Vagina (tissue), 2 donors: ENCODE measurements at regions not wholly inside any gene's neighbourhood (a gene's known extent, or its start where the extent isn't known, plus 50 kb on each side); places are given as distances from the start of the nearest gene placed in this dataset.

Experiments
- DNase-seq, 2 donors: peaks; one replicate each; pipeline ENCODE4 v3.0.0-alpha.2; 2017; ENCODE audit errors: extremely low spot score in 2 of 2
- H3K27ac ChIP-seq: fragments of 200-600 bp; sonication (generic); one replicate; pipeline ENCODE4 v1.5.1; 2019
- H3K27me3 ChIP-seq: fragments of 200-600 bp; sonication (generic); one replicate; pipeline ENCODE4 v1.5.1; 2019
- H3K36me3 ChIP-seq, 2 donors: fragments of 200-600 bp; sonication (generic); one replicate each; pipeline ENCODE4 v1.5.1; 2017 to 2019
- H3K4me1 ChIP-seq: fragments of 200-600 bp; sonication (generic); one replicate; pipeline ENCODE4 v1.5.1; 2019
- H3K4me3 ChIP-seq, 2 donors: fragments of 200-600 bp; sonication (generic); 1 replicate in 1 of 2; 2 replicates in 1 of 2; pipeline ENCODE4 v1.5.1; 2016 to 2019
- H3K9me3 ChIP-seq: fragments of 200-600 bp; sonication (generic); one replicate; pipeline ENCODE4 v1.5.1; 2019
- POLR2A ChIP-seq, 2 donors: fragments of 450-650 bp; IDR thresholded peaks; one replicate each; pipeline ENCODE4 v1.6.1; 2017; ENCODE audit warnings: antibody characterized with exemption in 2 of 2, mild to moderate bottlenecking in 2 of 2, moderate library complexity in 2 of 2
- POLR2AphosphoS5 ChIP-seq, 2 donors: sonication (generic); formaldehyde crosslinking; IDR thresholded peaks; one replicate each; pipeline ENCODE4 v1.9.0; 2017; ENCODE audit warnings: antibody characterized with exemption in 2 of 2, mild to moderate bottlenecking in 2 of 2, low read depth in 1 of 2; ENCODE audit not compliant: insufficient read depth in 1 of 2
- intact Hi-C: fragments of 100-400 bp; cut with DNase I; formaldehyde crosslinking; loops from one replicate; pipeline ENCODE4 v1.15.1; 2023
- TF ChIP-seq, protein P1 (sequence below), 3 experiments: fragments of 450-650 bp in 2 of 3; fragments of 200-600 bp in 1 of 3; sonication (generic) in 1 of 3; IDR thresholded peaks; one replicate each; pipeline ENCODE4 v1.5.1; 2017 to 2019; ENCODE audit warnings: antibody characterized with exemption in 3 of 3, mild to moderate bottlenecking in 2 of 3, moderate library complexity in 2 of 3

DNA sequence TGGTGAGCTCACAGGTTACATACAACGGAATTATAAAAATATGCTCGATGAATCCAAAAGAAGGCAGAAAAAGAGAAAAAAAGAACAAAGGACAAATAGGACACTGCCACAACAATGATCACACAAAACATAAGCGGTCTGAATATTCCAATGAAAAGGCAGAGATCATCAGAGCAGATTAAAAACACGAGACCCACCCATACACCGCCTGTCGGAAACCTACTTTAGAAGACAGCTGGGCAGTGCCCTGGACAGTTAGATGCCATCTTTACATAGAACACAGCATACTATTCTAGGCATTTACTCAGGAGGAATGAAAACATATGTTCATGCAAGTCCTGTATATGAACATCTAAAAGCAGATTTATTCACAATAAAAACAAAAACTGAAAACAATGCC, 204.1 kb downstream of the TTLL2 start:
- intact Hi-C loops = no loop called here
- H3K9me3 ChIP-seq = no peaks in the 10 kb centered on the region
- no peak for TF ChIP-seq POLR2AphosphoS5 (IDR thresholded peaks at IDR 0.05; ENCODE audit: insufficient read depth in 1 of 2, low read depth in 1 of 2)
- TF ChIP-seq, protein P1, sequence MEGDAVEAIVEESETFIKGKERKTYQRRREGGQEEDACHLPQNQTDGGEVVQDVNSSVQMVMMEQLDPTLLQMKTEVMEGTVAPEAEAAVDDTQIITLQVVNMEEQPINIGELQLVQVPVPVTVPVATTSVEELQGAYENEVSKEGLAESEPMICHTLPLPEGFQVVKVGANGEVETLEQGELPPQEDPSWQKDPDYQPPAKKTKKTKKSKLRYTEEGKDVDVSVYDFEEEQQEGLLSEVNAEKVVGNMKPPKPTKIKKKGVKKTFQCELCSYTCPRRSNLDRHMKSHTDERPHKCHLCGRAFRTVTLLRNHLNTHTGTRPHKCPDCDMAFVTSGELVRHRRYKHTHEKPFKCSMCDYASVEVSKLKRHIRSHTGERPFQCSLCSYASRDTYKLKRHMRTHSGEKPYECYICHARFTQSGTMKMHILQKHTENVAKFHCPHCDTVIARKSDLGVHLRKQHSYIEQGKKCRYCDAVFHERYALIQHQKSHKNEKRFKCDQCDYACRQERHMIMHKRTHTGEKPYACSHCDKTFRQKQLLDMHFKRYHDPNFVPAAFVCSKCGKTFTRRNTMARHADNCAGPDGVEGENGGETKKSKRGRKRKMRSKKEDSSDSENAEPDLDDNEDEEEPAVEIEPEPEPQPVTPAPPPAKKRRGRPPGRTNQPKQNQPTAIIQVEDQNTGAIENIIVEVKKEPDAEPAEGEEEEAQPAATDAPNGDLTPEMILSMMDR (IDR thresholded peaks at IDR 0.05) = no peak
- TF ChIP-seq POLR2A (IDR thresholded peaks at IDR 0.05) = no peak
- no peaks in the 10 kb centered on the region for H3K4me1 ChIP-seq
- no peak overlapping the region for H3K4me3 ChIP-seq
- no peak for DNase-seq
- H3K36me3 ChIP-seq = no peaks in the 10 kb centered on the region
- H3K27me3 ChIP-seq = no peaks in the 10 kb centered on the region
- no peak overlapping the region for H3K27ac ChIP-seq

DNA sequence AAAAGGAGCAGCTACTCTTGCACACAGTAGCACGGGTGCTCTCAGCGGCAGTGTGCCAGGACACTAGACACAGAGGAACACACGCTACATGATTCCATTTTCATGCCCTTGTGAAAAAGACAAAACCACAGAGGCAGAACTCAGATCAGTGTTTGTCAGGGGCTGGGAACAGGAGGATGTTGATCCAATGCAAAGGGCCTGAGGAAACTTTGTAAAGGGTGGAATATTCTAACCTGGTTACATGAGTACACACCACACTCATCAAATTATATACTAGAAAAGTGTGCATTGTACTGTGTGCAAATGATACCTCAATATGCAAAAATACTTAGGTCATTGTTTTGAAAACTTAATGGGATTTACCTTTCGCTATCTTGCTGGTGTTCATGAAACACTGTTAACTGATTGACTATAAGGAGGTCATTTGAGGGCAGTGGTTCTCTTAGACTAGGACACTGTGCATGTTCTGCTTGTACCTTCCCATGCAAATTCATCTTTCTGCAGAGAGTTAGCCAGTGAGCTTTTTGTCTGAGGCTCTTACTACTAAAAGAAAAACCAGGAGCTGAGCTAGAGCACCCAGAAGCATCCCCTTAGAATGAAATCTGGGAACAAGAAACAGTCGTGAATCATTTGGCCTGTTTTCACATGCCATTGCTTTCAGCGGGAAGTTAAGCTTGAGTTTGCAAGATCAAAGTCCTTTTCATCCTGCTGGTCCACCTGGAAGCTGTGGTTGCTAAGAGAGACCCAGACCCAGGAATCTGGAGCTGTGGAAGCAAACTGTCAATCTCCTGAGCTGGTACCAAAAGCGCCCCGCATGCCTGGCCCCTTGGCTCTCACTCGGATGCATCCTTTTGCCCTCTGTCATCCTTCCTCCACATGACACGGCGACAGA, 204.8 kb downstream of the TTLL2 start:
- TF ChIP-seq, protein P1 (IDR thresholded peaks at IDR 0.05) = no peak
- TF ChIP-seq POLR2A (IDR thresholded peaks at IDR 0.05) (no peak), POLR2AphosphoS5 (IDR thresholded peaks at IDR 0.05; ENCODE audit: insufficient read depth in 1 of 2, low read depth in 1 of 2) (no peak)
- no peak for DNase-seq
- Histone ChIP-seq H3K27me3 (no peaks in the 10 kb centered on the region), H3K36me3 (no peaks in the 10 kb centered on the region), H3K4me3 (no peak overlapping the region), H3K27ac (no peak overlapping the region), H3K9me3 (no peaks in the 10 kb centered on the region), H3K4me1 (no peaks in the 10 kb centered on the region)
- intact Hi-C loops = no loop called here

- H3K27ac ChIP-seq = no peak overlapping the region
- no peak for DNase-seq
- H3K27me3 ChIP-seq = no peaks in the 10 kb centered on the region
- TF ChIP-seq POLR2A (IDR thresholded peaks at IDR 0.05) = no peak
- no peak for TF ChIP-seq POLR2AphosphoS5 (IDR thresholded peaks at IDR 0.05; ENCODE audit: insufficient read depth in 1 of 2, low read depth in 1 of 2)
- TF ChIP-seq, protein P1 (IDR thresholded peaks at IDR 0.05) = no peak
- no peaks in the 10 kb centered on the region for H3K4me1 ChIP-seq
- no peaks in the 10 kb centered on the region for H3K36me3 ChIP-seq
- no peak overlapping the region for H3K4me3 ChIP-seq
- no peaks in the 10 kb centered on the region for H3K9me3 ChIP-seq
- intact Hi-C loops = no loop called here
Observed at GRCh38 chr6:167530951-167531350, 206.1 kb downstream of the TTLL2 start.

GRCh38 chr6:167532410-167533288, 207.8 kb downstream of the TTLL2 start:
- no peak for DNase-seq
- H3K27ac ChIP-seq = no peak overlapping the region
- H3K4me3 ChIP-seq = no peak overlapping the region
- intact Hi-C loops = no loop called here
- TF ChIP-seq POLR2AphosphoS5 (IDR thresholded peaks at IDR 0.05; ENCODE audit: insufficient read depth in 1 of 2, low read depth in 1 of 2) = no peak
- no peaks in the 10 kb centered on the region for H3K36me3 ChIP-seq
- no peaks in the 10 kb centered on the region for H3K4me1 ChIP-seq
- H3K27me3 ChIP-seq = no peaks in the 10 kb centered on the region
- no peaks in the 10 kb centered on the region for H3K9me3 ChIP-seq

DNA sequence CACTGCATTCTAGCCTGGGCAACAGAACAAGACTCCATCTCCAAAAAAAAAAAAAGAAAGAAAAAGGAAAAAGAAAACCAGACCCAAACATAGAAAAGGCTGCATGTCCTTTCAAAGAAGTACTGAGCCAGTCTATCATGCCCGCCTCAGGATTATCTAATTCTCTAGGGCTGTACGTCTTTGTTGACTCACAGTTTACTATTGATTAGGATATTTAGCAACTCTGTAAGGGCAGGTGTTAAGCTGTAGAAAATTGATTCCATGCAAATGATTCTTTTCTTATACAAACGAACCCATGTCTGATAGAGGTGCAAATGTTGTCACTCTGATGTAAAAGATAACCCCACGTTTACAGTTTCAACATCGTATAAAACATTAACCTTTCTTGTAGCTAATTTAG, 209.0 kb downstream of the TTLL2 start:
- no peak for DNase-seq
- Histone ChIP-seq H3K4me1 (no peaks in the 10 kb centered on the region), H3K27ac (no peak overlapping the region), H3K9me3 (no peaks in the 10 kb centered on the region), H3K4me3 (no peak overlapping the region), H3K27me3 (no peaks in the 10 kb centered on the region), H3K36me3 (no peaks in the 10 kb centered on the region)
- intact Hi-C loops = no loop called here
- TF ChIP-seq, protein P1 (IDR thresholded peaks at IDR 0.05) = no peak
- TF ChIP-seq POLR2AphosphoS5 (IDR thresholded peaks at IDR 0.05; ENCODE audit: insufficient read depth in 1 of 2, low read depth in 1 of 2) (no peak), POLR2A (IDR thresholded peaks at IDR 0.05) (no peak)
